Adrenal gland (tissue), 5 donors: ENCODE measurements at regions not wholly inside any gene's neighbourhood (a gene's known extent, or its start where the extent isn't known, plus 50 kb on each side); places are given as distances from the start of the nearest gene placed in this dataset.

ENCODE experiments used
- POLR2A ChIP-seq, 2 donors: fragments of 450-650 bp; IDR thresholded peaks; one replicate each; pipeline ENCODE4 v1.6.1; 2017; ENCODE audit warnings: antibody characterized with exemption in 2 of 2, mild to moderate bottlenecking in 2 of 2, moderate library complexity in 1 of 2
- TF ChIP-seq, protein P1 (sequence below), 6 experiments: fragments of 450-650 bp in 4 of 6; fragments of 200-600 bp in 2 of 6; sonication (generic) in 1 of 6; IDR thresholded peaks; 1 replicate in 5 of 6; 2 replicates in 1 of 6; pipeline versions ENCODE4 v1.5.1 to v1.8.0; 2016 to 2021; ENCODE audit warnings: antibody characterized with exemption in 6 of 6, mild to moderate bottlenecking in 2 of 6, moderate library complexity in 1 of 6
- donor health status: DM: no; HTN: no; CAD: no.

DNA sequence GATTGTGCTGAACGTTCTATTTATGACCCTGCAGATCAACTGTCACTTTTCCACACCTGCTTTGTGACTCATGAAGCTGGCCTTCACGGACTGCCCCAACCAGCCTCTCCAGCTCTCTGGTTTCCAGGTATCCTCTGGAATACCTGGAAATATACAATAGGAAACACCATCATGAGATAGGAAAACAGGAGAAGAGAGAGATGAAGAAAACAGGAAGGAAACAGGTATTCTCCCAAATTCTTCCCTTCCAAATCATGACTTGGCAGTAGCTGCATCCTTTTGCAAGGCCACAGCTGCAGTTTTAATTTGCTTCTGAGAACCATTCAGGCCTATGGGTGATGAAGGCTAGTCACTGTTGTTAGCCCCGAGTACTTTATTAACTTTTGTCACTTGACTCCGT lies 909.1 kb downstream of the EPHA3 start:
- TF ChIP-seq, protein P1, sequence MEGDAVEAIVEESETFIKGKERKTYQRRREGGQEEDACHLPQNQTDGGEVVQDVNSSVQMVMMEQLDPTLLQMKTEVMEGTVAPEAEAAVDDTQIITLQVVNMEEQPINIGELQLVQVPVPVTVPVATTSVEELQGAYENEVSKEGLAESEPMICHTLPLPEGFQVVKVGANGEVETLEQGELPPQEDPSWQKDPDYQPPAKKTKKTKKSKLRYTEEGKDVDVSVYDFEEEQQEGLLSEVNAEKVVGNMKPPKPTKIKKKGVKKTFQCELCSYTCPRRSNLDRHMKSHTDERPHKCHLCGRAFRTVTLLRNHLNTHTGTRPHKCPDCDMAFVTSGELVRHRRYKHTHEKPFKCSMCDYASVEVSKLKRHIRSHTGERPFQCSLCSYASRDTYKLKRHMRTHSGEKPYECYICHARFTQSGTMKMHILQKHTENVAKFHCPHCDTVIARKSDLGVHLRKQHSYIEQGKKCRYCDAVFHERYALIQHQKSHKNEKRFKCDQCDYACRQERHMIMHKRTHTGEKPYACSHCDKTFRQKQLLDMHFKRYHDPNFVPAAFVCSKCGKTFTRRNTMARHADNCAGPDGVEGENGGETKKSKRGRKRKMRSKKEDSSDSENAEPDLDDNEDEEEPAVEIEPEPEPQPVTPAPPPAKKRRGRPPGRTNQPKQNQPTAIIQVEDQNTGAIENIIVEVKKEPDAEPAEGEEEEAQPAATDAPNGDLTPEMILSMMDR (IDR thresholded peaks at IDR 0.05), result no peak
- no peak for TF ChIP-seq POLR2A (IDR thresholded peaks at IDR 0.05)
